AG04449 (cell line): ENCODE measurements at regions not wholly inside any gene's neighbourhood (a gene's known extent, or its start where the extent isn't known, plus 50 kb on each side); places are given as distances from the start of the nearest gene placed in this dataset.

ENCODE experiments used
- CTCF ChIA-PET: fragments of 350-600 bp; formaldehyde crosslinking; extraction: SDS; loops from one replicate; lab custom pipeline; 2021; ENCODE audit warnings: antibody characterized with exemption; lab: Yijun Ruan, JAX
- POLR2A ChIA-PET: fragments of 400-600, 350-600 bp; formaldehyde crosslinking; extraction: SDS; loops from one replicate; lab custom pipeline; 2020; ENCODE audit warnings: antibody characterized with exemption, inconsistent platforms; lab: Yijun Ruan, JAX
- DNase-seq: peaks from one replicate; pipeline ENCODE4 v3.0.0-alpha.2; 2010; ENCODE audit warnings: low read depth, low spot score
- H3K4me3 ChIP-seq: 2 replicates; pipeline ENCODE4 v1.5.1; 2011; ENCODE audit warnings: low read depth, mild to moderate bottlenecking, control low read depth, low read length
- TF ChIP-seq, protein P1 (sequence below): IDR thresholded peaks from one replicate; pipeline ENCODE4 v1.5.1; 2011; ENCODE audit warnings: mild to moderate bottlenecking, moderate library complexity, low read length, control low read depth, inconsistent platforms; ENCODE audit not compliant: insufficient read depth; ENCODE audit errors: missing control alignments

DNA sequence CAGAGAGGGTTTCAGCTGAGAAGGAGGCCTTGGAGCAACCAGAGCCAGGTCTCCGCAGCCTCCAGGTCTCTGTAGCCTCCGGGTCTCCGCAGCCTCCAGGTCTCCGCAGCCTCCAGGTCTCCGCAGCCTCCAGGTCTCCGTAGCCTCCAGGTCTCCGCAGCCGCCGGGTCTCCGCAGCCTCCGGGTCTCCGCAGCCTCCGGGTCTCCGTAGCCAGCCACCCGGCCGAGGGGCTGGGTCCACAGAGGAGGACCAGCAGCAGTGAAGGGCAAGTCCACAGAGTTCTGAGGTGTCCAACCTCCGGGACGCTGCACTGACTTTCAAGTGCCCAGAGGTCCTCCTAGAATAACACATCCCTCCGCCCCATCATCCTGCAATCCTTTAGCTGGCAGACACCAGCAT lies 221.0 kb downstream of the RBFOX3 start:
- POLR2A ChIA-PET: no interaction called here
- DNase-seq: no peak
- CTCF ChIA-PET: interaction anchor here (1.2 to 13.1 kb wide), 12 partner anchors 8 to 372 kb away, joined by 3 to 473 read pairs (median 36); no protein-coding TSS in a partner anchor
- H3K4me3 ChIP-seq: no peak overlapping the region
- TF ChIP-seq, protein P1, sequence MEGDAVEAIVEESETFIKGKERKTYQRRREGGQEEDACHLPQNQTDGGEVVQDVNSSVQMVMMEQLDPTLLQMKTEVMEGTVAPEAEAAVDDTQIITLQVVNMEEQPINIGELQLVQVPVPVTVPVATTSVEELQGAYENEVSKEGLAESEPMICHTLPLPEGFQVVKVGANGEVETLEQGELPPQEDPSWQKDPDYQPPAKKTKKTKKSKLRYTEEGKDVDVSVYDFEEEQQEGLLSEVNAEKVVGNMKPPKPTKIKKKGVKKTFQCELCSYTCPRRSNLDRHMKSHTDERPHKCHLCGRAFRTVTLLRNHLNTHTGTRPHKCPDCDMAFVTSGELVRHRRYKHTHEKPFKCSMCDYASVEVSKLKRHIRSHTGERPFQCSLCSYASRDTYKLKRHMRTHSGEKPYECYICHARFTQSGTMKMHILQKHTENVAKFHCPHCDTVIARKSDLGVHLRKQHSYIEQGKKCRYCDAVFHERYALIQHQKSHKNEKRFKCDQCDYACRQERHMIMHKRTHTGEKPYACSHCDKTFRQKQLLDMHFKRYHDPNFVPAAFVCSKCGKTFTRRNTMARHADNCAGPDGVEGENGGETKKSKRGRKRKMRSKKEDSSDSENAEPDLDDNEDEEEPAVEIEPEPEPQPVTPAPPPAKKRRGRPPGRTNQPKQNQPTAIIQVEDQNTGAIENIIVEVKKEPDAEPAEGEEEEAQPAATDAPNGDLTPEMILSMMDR: no peak

DNA sequence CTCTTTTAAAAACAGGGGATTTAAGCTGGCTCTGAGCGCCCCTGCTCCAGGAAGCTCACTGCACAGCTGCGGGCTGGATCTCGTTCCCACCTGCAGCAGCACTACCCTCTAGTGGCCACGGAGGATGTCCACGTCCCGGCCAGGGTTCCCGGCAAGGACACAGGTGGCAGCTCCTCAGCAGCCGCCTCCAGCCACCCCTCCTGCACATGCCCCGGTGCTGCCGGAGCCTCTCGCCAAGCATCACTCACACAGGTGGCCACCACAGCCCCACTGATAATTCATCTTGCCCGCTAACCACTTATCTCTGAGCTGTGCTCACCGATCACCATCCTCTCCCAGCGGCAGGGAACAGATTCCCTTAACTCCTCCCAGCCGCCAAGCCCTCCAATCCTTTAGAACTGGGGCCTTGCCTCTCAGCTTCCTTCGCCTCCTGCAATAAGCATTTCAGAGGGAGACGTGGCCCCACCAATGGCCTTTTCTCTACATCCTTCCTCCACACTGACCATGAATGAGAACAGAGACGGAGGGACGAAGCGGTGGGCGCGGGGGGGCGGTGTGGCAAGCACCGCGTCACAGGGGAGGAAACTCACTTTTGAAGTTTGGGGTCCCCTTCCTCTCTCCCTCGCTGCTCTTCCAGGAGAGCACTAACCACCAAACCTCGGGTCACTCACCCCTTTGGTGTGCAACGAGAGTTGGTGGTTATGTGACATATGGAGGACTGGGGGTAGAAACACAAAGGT lies 222.1 kb downstream of the RBFOX3 start:
- no peak for DNase-seq
- H3K4me3 ChIP-seq: no peak overlapping the region
- TF ChIP-seq, protein P1: peak; percentile 80
- ChIA-PET POLR2A (interaction anchor here (0.6 kb wide), 1 partner anchor 12 kb away, joined by 3 read pairs; no protein-coding TSS in a partner anchor), CTCF (interaction anchor here (0.8 to 13.1 kb wide), 22 partner anchors 9 to 396 kb away, joined by 3 to 473 read pairs (median 4); no protein-coding TSS in a partner anchor)

DNA sequence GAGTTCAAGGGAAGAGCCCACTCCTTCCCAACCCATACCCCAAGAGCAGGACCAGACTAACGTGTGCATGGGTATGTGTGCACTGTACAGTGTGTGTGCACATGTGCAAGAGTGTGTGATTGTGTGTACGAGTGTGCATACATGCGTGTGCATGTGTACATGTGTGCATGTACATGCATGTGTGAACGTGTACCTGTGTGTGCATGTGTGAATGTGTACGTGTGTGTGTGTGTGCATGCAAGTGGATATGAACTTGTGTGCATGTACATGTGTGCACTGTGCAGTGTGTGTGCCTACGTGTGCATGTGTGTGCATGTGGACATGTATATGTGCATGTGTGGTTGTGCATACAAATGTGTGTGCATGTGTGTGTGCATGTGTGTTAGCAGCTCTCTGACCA lies 223.1 kb downstream of the RBFOX3 start:
- no peak overlapping the region for H3K4me3 ChIP-seq
- ChIA-PET CTCF (interaction anchor here (0.8 to 13.1 kb wide), 16 partner anchors 9 to 395 kb away, joined by 3 to 473 read pairs (median 6); no protein-coding TSS in a partner anchor), POLR2A (no interaction called here)
- TF ChIP-seq, protein P1: no peak
- no peak for DNase-seq

DNA sequence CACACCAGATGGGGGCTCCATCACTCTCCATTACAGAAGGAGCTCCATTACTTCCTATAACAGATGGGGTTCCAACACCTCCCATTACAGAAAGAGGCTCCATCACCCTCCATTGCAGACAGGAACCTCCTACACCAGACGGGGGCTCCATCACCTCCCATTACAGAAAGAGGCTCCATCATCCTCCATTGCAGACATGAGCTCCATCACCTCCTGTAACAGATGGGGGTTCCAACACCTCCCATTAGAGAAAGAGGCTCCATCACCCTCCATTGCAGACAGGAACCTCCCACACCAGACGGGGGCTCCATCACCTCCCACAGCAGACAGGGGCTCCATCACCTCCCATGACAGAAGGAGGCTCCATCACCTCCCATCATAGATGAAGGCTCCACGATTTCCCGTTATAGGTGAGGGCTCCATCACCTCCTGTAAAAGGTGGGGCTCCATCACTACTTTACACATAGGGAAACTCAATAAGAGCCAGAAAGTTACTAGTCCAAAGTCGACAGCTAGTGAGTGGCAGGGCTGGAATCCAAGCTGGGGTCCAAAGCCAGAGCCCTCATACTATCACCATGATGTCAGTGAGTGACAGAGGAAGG lies 224.8 kb downstream of the RBFOX3 start:
- TF ChIP-seq, protein P1: no peak
- no peak for DNase-seq
- H3K4me3 ChIP-seq: no peak overlapping the region
- ChIA-PET CTCF (interaction anchor here (0.6 to 13.1 kb wide), 11 partner anchors 8 to 366 kb away, joined by 3 to 176 read pairs (median 5); no protein-coding TSS in a partner anchor), POLR2A (no interaction called here)

DNA sequence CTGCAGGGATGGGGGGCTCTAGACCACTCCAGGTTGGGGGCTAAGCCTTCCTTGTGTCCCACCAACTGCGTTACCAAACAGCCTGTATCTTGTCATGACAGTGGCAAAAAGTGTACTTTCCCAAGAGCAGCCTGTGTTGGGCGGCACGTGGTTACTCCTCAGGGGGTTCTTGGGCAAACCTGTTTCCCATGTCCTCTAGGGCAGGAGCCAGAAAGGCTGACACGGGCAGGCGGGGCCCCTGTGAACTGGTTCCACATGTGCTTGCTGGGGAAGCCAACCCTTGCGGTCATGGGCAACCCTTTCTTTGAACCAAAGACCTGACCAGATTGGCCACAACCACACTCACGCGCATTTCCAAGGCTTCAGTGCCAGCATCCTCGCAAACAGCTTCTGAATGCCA lies 228.5 kb downstream of the RBFOX3 start:
- CTCF ChIA-PET: interaction anchor here (1.4 to 4.0 kb wide), 3 partner anchors 9 to 295 kb away, joined by 3 to 21 read pairs (median 5); no protein-coding TSS in a partner anchor
- no peak for DNase-seq
- no peak overlapping the region for H3K4me3 ChIP-seq
- TF ChIP-seq, protein P1: no peak
- POLR2A ChIA-PET: no interaction called here
